H1 (cell line): ENCODE measurements at regions not wholly inside any gene's neighbourhood (a gene's known extent, or its start where the extent isn't known, plus 50 kb on each side); places are given as distances from the start of the nearest gene placed in this dataset.

Source experiments
- CTCF ChIA-PET: fragments of 300-600 bp; sonication (Branson Sonifier 250); formaldehyde crosslinking; loops from one replicate; lab custom pipeline; 2021; ENCODE audit not compliant: partially characterized antibody; lab: Charles Lee
- POLR2A ChIA-PET: fragments of 300-600 bp; sonication (Branson Sonifier 250); formaldehyde crosslinking; loops from one replicate; lab custom pipeline; 2021; ENCODE audit warnings: inconsistent platforms; ENCODE audit not compliant: partially characterized antibody; lab: Charles Lee
- DNase-seq, 2 experiments: peaks; one replicate each; pipeline versions ENCODE4 v3.0.0 to v3.0.0-alpha.2; 2010 to 2022; ENCODE audit warnings: low spot score in 2 of 2, low read depth in 1 of 2, mixed read lengths in 1 of 2
- FAIRE-seq: peaks from 2 replicates; lab custom pipeline; 2011; peaks lifted over from hg19 to GRCh38; lab: Jason Lieb, UNC
- H2AFZ ChIP-seq: 2 replicates; pipeline ENCODE4 v1.8.1; 2012; ENCODE audit warnings: low read length, inconsistent platforms
- H2AK5ac ChIP-seq: 2 replicates; pipeline ENCODE4 v1.6.1; 2013; ENCODE audit warnings: low read depth, low read length
- H2BK120ac ChIP-seq: replicated peaks from 2 replicates; pipeline ENCODE3; 2013; ENCODE audit warnings: low read depth, low read length, inconsistent platforms
- H2BK12ac ChIP-seq: 2 replicates; pipeline ENCODE4 v1.6.1; 2013; ENCODE audit warnings: low read depth, low read length
- H2BK15ac ChIP-seq: 2 replicates; pipeline ENCODE4 v1.6.1; 2013; ENCODE audit warnings: low read length
- H2BK20ac ChIP-seq: 2 replicates; pipeline ENCODE4 v1.6.1; 2013; ENCODE audit warnings: low read length
- H2BK5ac ChIP-seq: 2 replicates; pipeline ENCODE4 v1.6.1; 2013; ENCODE audit warnings: low read depth, low read length
- H3K14ac ChIP-seq: 2 replicates; pipeline ENCODE4 v1.6.1; 2013; ENCODE audit warnings: inconsistent platforms; ENCODE audit not compliant: insufficient read length
- H3K18ac ChIP-seq: 2 replicates; pipeline ENCODE4 v1.6.1; 2013; ENCODE audit warnings: low read length; ENCODE audit errors: extremely low read depth
- H3K23ac ChIP-seq: 2 replicates; pipeline ENCODE4 v1.6.1; 2013; ENCODE audit warnings: inconsistent platforms; ENCODE audit not compliant: insufficient read length
- H3K23me2 ChIP-seq: 2 replicates; pipeline ENCODE4 v1.6.1; 2013; ENCODE audit warnings: low read depth, low read length
- H3K27ac ChIP-seq: 2 replicates; pipeline ENCODE4 v1.6.1; 2011; ENCODE audit warnings: low read depth, low read length, inconsistent platforms
- H3K27me3 ChIP-seq, 4 experiments: replicated peaks in 1 of 4; 1 replicate in 1 of 4; 2 replicates in 3 of 4; pipeline versions ENCODE4 v1.6.1 to v1.8.1; 2011 to 2013; ENCODE audit warnings: low read length in 3 of 4, mild to moderate bottlenecking in 3 of 4, inconsistent platforms in 2 of 4, mixed read lengths in 2 of 4, moderate library complexity in 1 of 4; ENCODE audit not compliant: control insufficient read depth in 3 of 4, insufficient read depth in 3 of 4; ENCODE audit errors: extremely low read depth in 1 of 4
- H3K36me3 ChIP-seq, 4 experiments: 2 replicates each; pipeline versions ENCODE4 v1.6.1 to v1.8.1; 2011 to 2013; ENCODE audit warnings: mild to moderate bottlenecking in 4 of 4, low read length in 3 of 4, moderate library complexity in 2 of 4, control low read depth in 1 of 4, inconsistent platforms in 1 of 4; ENCODE audit not compliant: insufficient read depth in 4 of 4, control insufficient read depth in 2 of 4
- H3K4ac ChIP-seq: replicated peaks from 2 replicates; pipeline ENCODE3; 2013; ENCODE audit warnings: low read length, low read depth, mixed read lengths, inconsistent platforms; ENCODE audit not compliant: insufficient read length
- H3K4me1 ChIP-seq, 4 experiments: replicated peaks in 1 of 4; 1 replicate in 1 of 4; 2 replicates in 3 of 4; pipeline versions ENCODE4 v1.6.1 to v1.8.1; 2011 to 2013; ENCODE audit warnings: low read length in 3 of 4, inconsistent platforms in 2 of 4, mixed read lengths in 1 of 4; ENCODE audit not compliant: insufficient read depth in 4 of 4, control insufficient read depth in 3 of 4
- H3K4me2 ChIP-seq, 2 experiments: 2 replicates each; pipeline versions ENCODE4 v1.6.1 to v1.8.1; 2011 to 2013; ENCODE audit warnings: low read depth in 2 of 2, low read length in 2 of 2, control low read depth in 1 of 2, inconsistent platforms in 1 of 2, mild to moderate bottlenecking in 1 of 2; ENCODE audit not compliant: insufficient read depth in 1 of 2
- H3K4me3 ChIP-seq, 4 experiments: fragments of 200-600, 300-600 bp in 1 of 4; sonication (generic), shearing (Covaris generic), sonication (Bioruptor Twin) in 1 of 4; 2 replicates each; pipeline versions ENCODE4 v1.5.1 to v1.8.1; 2011 to 2016; ENCODE audit warnings: low read length in 4 of 4, low read depth in 3 of 4, control low read depth in 2 of 4, inconsistent platforms in 2 of 4, mild to moderate bottlenecking in 2 of 4, mixed read lengths in 1 of 4, moderate library complexity in 1 of 4; ENCODE audit not compliant: insufficient read depth in 2 of 4; ENCODE audit errors: extremely low read depth in 1 of 4
- H3K56ac ChIP-seq: replicated peaks from 2 replicates; pipeline ENCODE3; 2013; ENCODE audit warnings: low read depth, mild to moderate bottlenecking, mixed read lengths, low read length, inconsistent platforms; ENCODE audit not compliant: insufficient read length
- H3K79me1 ChIP-seq: 2 replicates; pipeline ENCODE4 v1.6.1; 2013; ENCODE audit warnings: low read depth, low read length, control low read depth
- H3K79me2 ChIP-seq, 2 experiments: 2 replicates each; pipeline versions ENCODE4 v1.6.1 to v1.8.1; 2012 to 2013; ENCODE audit warnings: low read length in 2 of 2, mild to moderate bottlenecking in 2 of 2, inconsistent platforms in 1 of 2; ENCODE audit not compliant: insufficient read depth in 2 of 2, control insufficient read depth in 1 of 2
- H3K9ac ChIP-seq, 4 experiments: replicated peaks in 1 of 4; 1 replicate in 1 of 4; 2 replicates in 3 of 4; pipeline versions ENCODE4 v1.6.1 to v1.8.1; 2011 to 2013; ENCODE audit warnings: low read depth in 3 of 4, low read length in 3 of 4, control low read depth in 2 of 4, mild to moderate bottlenecking in 2 of 4, moderate library complexity in 2 of 4, inconsistent platforms in 1 of 4; ENCODE audit errors: extremely low read depth in 1 of 4
- H3K9me3 ChIP-seq, 2 experiments: 2 replicates each; pipeline versions ENCODE4 v1.6.1 to v1.8.1; 2012 to 2013; ENCODE audit warnings: mild to moderate bottlenecking in 2 of 2, moderate library complexity in 2 of 2, control low read depth in 1 of 2, inconsistent platforms in 1 of 2, low read depth in 1 of 2, low read length in 1 of 2, mixed read lengths in 1 of 2; ENCODE audit not compliant: insufficient read depth in 2 of 2
- H4K20me1 ChIP-seq, 2 experiments: replicated peaks in 1 of 2; 2 replicates each; pipeline versions ENCODE3 to v1.8.1; 2011 to 2013; ENCODE audit warnings: inconsistent platforms in 2 of 2, low read length in 2 of 2, mild to moderate bottlenecking in 1 of 2; ENCODE audit not compliant: insufficient read depth in 2 of 2, control insufficient read depth in 1 of 2
- H4K5ac ChIP-seq: 2 replicates; pipeline ENCODE4 v1.6.1; 2013; ENCODE audit warnings: low read length, low read depth, mixed read lengths, inconsistent platforms; ENCODE audit not compliant: insufficient read length
- H4K8ac ChIP-seq: 2 replicates; pipeline ENCODE4 v1.8.0; 2013; ENCODE audit warnings: mild to moderate bottlenecking, moderate library complexity, low read length, inconsistent platforms; ENCODE audit not compliant: insufficient read depth; ENCODE audit errors: extremely low read depth
- H4K91ac ChIP-seq: replicated peaks from 2 replicates; pipeline ENCODE3; 2013; ENCODE audit warnings: low read length, mixed read lengths, inconsistent platforms; ENCODE audit not compliant: insufficient read length
- BACH1 ChIP-seq: IDR thresholded peaks from 2 replicates; pipeline ENCODE4 v1.6.1; 2012; ENCODE audit warnings: low read length, improper control_type of control experiment
- CBX5 ChIP-seq: fragments of 300-800, 300-1000 bp; sonication (generic); IDR thresholded peaks from 2 replicates; pipeline ENCODE4 v1.7.1; 2016; ENCODE audit warnings: antibody characterized with exemption, low read length, low read depth
- CTBP2 ChIP-seq: IDR thresholded peaks from 2 replicates; pipeline ENCODE4 v1.7.0; 2011; ENCODE audit warnings: borderline replicate concordance, mild to moderate bottlenecking, moderate library complexity, mixed read lengths, low read length; ENCODE audit not compliant: insufficient read depth, insufficient read length
- EGR1 ChIP-seq: IDR thresholded peaks from 2 replicates; pipeline ENCODE4 v1.6.1; 2011; ENCODE audit warnings: low read depth, low read length, borderline replicate concordance
- SRF ChIP-seq: IDR thresholded peaks from 2 replicates; pipeline ENCODE4 v1.6.1; 2011; ENCODE audit warnings: mild to moderate bottlenecking, low read depth, low read length, moderate library complexity
- WGBS, 2 experiments: shearing (Covaris generic) in 1 of 2; methylation state at CpG; one replicate each; pipeline versions ENCODE4 v1.1.6 to v1.1.7; 2013 to 2015; ENCODE audit warnings: low lambda C conversion rate in 2 of 2, mixed read lengths in 2 of 2, inconsistent platforms in 1 of 2, low coverage in 1 of 2, missing lambda C conversion rate in 1 of 2; ENCODE audit not compliant: insufficient replicate concordance in 2 of 2, insufficient coverage in 1 of 2, insufficient read length in 1 of 2; ENCODE audit errors: extremely low coverage in 1 of 2, missing lambda C conversion rate in 1 of 2; 5-methylcytosine and 5-hydroxymethylcytosine counted together

- no peak overlapping the region for H3K56ac ChIP-seq
- H2BK15ac ChIP-seq: no peak overlapping the region
- no peak overlapping the region for H3K4me2 ChIP-seq
- H3K14ac ChIP-seq: no peak overlapping the region
- TF ChIP-seq EGR1 (no peak), CTBP2 (no peak), SRF (no peak), BACH1 (no peak), CBX5 (no peak)
- H4K91ac ChIP-seq: no peak overlapping the region
- no peak overlapping the region for H3K9ac ChIP-seq
- no peak overlapping the region for H3K4ac ChIP-seq
- H3K27ac ChIP-seq: no peak overlapping the region
- POLR2A ChIA-PET: no interaction called here
- no peaks in the 10 kb centered on the region for H3K23me2 ChIP-seq
- H2AFZ ChIP-seq: no peak overlapping the region
- no peak overlapping the region for H2BK120ac ChIP-seq
- FAIRE-seq: no peak
- no peak overlapping the region for H4K8ac ChIP-seq
- DNase-seq: no peak
- H4K20me1 ChIP-seq: no peaks in the 10 kb centered on the region
- no peak overlapping the region for H2AK5ac ChIP-seq
- H3K18ac ChIP-seq: no peak overlapping the region
- WGBS, 2 experiments: 94% methylated on average over 2 of the region's 2 CpGs; no CpG with 5 or more reads in 1 of the 2 experiments
- no peak overlapping the region for H2BK5ac ChIP-seq
- CTCF ChIA-PET: interaction anchor here (1.4 kb wide), 1 partner anchor 52 kb away, joined by 3 read pairs; no protein-coding TSS in a partner anchor
- H2BK20ac ChIP-seq: no peak overlapping the region
- H3K27me3 ChIP-seq: no peaks in the 10 kb centered on the region
- no peak overlapping the region for H4K5ac ChIP-seq
- H3K36me3 ChIP-seq: no peaks in the 10 kb centered on the region
- H2BK12ac ChIP-seq: no peak overlapping the region
- no peaks in the 10 kb centered on the region for H3K4me1 ChIP-seq
- H3K79me2 ChIP-seq: no peaks in the 10 kb centered on the region
- H3K9me3 ChIP-seq: no peaks in the 10 kb centered on the region
- no peak overlapping the region for H3K4me3 ChIP-seq
- no peaks in the 10 kb centered on the region for H3K79me1 ChIP-seq
- no peak overlapping the region for H3K23ac ChIP-seq
These were observed 473.0 kb upstream of the NWD2 start for GRCh38 chr4:36771411-36772153.
